Right atrium auricular region (tissue), 2 donors: ENCODE measurements at regions not wholly inside any gene's neighbourhood (a gene's known extent, or its start where the extent isn't known, plus 50 kb on each side); places are given as distances from the start of the nearest gene placed in this dataset.

Source experiments
- DNase-seq: peaks from one replicate; pipeline ENCODE4 v3.0.0-alpha.2; 2019; ENCODE audit warnings: low spot score
- H3K27ac ChIP-seq, 2 donors: fragments of 200-600 bp; sonication (generic); 1 replicate in 1 of 2; 2 replicates in 1 of 2; pipeline ENCODE4 v1.5.1; 2016 to 2019
- H3K27me3 ChIP-seq, 2 donors: fragments of 200-600 bp; sonication (generic); one replicate each; pipeline versions ENCODE4 v1.5.1 to v1.6.0; 2017 to 2019
- H3K36me3 ChIP-seq: fragments of 200-600 bp; sonication (generic); one replicate; pipeline ENCODE4 v1.5.1; 2016
- H3K4me1 ChIP-seq, 2 donors: fragments of 200-600 bp; sonication (generic); one replicate each; pipeline versions ENCODE4 v1.5.1 to v1.6.0; 2017 to 2019
- H3K4me3 ChIP-seq, 2 donors: fragments of 200-600 bp; sonication (generic); 1 replicate in 1 of 2; 2 replicates in 1 of 2; pipeline ENCODE4 v1.5.1; 2017 to 2019; ENCODE audit warnings: mild to moderate bottlenecking in 1 of 2, moderate library complexity in 1 of 2
- H3K9me3 ChIP-seq, 2 donors: fragments of 200-600 bp; sonication (generic); one replicate each; pipeline ENCODE4 v1.5.1; 2019
- TF ChIP-seq, protein P1 (sequence below), 2 donors: fragments of 200-600 bp; sonication (generic); IDR thresholded peaks; one replicate each; pipeline ENCODE4 v1.5.1; 2019; ENCODE audit warnings: antibody characterized with exemption in 2 of 2

GRCh38 chr15:37377428-37377827, 277.1 kb upstream of the MEIS2 start:
- no peak overlapping the region for H3K27ac ChIP-seq
- H3K4me3 ChIP-seq = no peak overlapping the region
- H3K36me3 ChIP-seq = no peaks in the 10 kb centered on the region
- H3K9me3 ChIP-seq = no peaks in the 10 kb centered on the region
- H3K27me3 ChIP-seq = no peaks in the 10 kb centered on the region
- DNase-seq = no peak
- TF ChIP-seq, protein P1, sequence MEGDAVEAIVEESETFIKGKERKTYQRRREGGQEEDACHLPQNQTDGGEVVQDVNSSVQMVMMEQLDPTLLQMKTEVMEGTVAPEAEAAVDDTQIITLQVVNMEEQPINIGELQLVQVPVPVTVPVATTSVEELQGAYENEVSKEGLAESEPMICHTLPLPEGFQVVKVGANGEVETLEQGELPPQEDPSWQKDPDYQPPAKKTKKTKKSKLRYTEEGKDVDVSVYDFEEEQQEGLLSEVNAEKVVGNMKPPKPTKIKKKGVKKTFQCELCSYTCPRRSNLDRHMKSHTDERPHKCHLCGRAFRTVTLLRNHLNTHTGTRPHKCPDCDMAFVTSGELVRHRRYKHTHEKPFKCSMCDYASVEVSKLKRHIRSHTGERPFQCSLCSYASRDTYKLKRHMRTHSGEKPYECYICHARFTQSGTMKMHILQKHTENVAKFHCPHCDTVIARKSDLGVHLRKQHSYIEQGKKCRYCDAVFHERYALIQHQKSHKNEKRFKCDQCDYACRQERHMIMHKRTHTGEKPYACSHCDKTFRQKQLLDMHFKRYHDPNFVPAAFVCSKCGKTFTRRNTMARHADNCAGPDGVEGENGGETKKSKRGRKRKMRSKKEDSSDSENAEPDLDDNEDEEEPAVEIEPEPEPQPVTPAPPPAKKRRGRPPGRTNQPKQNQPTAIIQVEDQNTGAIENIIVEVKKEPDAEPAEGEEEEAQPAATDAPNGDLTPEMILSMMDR (IDR thresholded peaks at IDR 0.05) = no peak
- H3K4me1 ChIP-seq = no peaks in the 10 kb centered on the region

DNA sequence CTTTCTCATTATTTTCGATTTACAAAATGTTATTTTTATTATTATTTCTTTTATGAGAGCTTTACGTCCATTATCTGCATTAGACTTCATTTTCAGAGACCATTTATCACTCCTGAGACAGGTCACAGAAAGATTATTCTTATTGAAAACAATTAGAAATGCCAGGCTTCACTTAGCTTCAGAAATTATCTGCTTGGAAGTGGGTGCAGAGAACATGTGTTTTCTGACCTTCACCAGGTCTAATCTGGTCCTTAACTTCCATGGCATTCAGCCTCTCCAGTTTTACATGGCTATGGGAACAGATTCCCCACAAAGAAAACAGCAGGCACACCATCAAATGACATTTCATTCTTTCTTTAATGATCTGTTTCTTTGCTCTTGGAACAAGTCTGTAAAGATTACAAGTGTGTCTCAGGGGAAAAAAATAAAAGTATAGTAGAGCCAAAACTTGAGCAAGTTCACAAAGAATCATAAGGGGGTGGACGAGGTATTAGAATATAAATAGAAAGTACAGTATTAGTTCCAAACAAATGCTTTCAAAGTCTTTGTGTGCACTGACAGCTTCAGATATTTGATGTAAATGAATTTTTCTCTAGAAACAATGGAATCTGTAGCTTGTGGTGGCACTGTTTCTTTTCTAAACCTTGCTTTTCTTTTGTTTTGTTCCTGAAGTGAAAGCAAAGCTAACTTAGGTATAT, 294.2 kb upstream of the MEIS2 start:
- H3K27me3 ChIP-seq = no peaks in the 10 kb centered on the region
- no peaks in the 10 kb centered on the region for H3K4me1 ChIP-seq
- no peaks in the 10 kb centered on the region for H3K36me3 ChIP-seq
- H3K4me3 ChIP-seq = no peak overlapping the region
- TF ChIP-seq, protein P1 (IDR thresholded peaks at IDR 0.05) = no peak
- no peak for DNase-seq
- H3K9me3 ChIP-seq = peaks cover 0 to 5% of the 10 kb centered on the region in 2 donors
- no peak overlapping the region for H3K27ac ChIP-seq

- peaks cover 0 to under 1% of the 10 kb centered on the region in 2 donors for H3K9me3 ChIP-seq
- H3K36me3 ChIP-seq = no peaks in the 10 kb centered on the region
- TF ChIP-seq, protein P1 (IDR thresholded peaks at IDR 0.05) = no peak
- no peak for DNase-seq
- H3K27ac ChIP-seq = no peak overlapping the region
- H3K4me3 ChIP-seq = no peak overlapping the region
- no peaks in the 10 kb centered on the region for H3K4me1 ChIP-seq
- H3K27me3 ChIP-seq = no peaks in the 10 kb centered on the region
These were observed 294.7 kb upstream of the MEIS2 start for GRCh38 chr15:37395100-37395468.

DNA sequence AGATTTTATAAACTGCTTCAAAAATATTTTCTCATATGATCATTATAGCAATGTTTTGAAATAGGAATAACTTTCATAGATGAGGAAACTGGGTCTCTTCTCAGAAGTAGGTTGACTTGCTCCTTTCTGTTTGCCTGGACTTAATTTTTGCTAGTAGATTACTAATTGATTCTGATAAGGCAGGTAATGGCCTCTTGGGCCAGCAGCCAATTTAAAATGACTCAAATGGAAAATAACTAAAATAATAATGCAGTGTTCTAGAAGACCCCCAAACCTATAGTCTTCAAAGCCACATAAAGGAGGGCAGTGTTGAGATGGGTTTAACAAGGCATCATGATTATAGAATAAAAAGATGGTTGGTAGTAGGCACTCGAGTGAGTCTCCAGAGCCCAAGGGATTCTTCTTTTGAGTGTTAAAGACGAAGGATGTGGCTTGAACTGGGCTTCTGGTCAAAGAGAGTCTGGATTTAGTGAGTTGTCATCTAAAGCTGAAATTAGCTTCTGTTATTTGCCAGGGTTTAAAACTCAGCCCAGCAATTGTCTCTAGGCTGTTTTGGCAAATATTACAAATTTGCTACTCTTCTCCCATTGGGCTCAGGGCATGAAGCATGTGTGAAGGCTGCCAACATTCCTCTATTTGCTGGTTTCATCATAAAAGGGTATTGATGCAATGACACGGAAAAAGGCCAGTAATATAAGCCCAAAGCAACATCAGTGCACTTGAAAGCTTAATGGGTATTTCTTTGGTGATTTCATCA, 297.1 kb upstream of the MEIS2 start:
- no peaks in the 10 kb centered on the region for H3K9me3 ChIP-seq
- no peak for DNase-seq
- no peaks in the 10 kb centered on the region for H3K4me1 ChIP-seq
- no peaks in the 10 kb centered on the region for H3K36me3 ChIP-seq
- H3K27me3 ChIP-seq = no peaks in the 10 kb centered on the region
- TF ChIP-seq, protein P1 (IDR thresholded peaks at IDR 0.05) = no peak
- H3K27ac ChIP-seq = no peak overlapping the region
- H3K4me3 ChIP-seq = no peak overlapping the region

GRCh38 chr15:37416103-37416502, 315.8 kb upstream of the MEIS2 start:
- Histone ChIP-seq H3K27me3 (no peaks in the 10 kb centered on the region), H3K36me3 (no peaks in the 10 kb centered on the region), H3K9me3 (no peaks in the 10 kb centered on the region), H3K4me3 (no peak overlapping the region), H3K27ac (no peak overlapping the region), H3K4me1 (no peaks in the 10 kb centered on the region)
- TF ChIP-seq, protein P1 (IDR thresholded peaks at IDR 0.05) = no peak
- no peak for DNase-seq
